GM21825 (cell line): ENCODE measurements at regions not wholly inside any gene's neighbourhood (a gene's known extent, or its start where the extent isn't known, plus 50 kb on each side); places are given as distances from the start of the nearest gene placed in this dataset.
"Not testable (repeated sequence)": the region's sequence is repeated elsewhere in the genome, so short reads cannot be mapped to it uniquely, and the experiment has no call there.

Source experiments
- ATAC-seq: cut with Tn5 transposase; IDR thresholded peaks from one replicate; pipeline ENCODE4 v1.9.1; 2021; ENCODE audit warnings: mild to moderate bottlenecking, moderate library complexity; ENCODE audit not compliant: unreplicated experiment

DNA sequence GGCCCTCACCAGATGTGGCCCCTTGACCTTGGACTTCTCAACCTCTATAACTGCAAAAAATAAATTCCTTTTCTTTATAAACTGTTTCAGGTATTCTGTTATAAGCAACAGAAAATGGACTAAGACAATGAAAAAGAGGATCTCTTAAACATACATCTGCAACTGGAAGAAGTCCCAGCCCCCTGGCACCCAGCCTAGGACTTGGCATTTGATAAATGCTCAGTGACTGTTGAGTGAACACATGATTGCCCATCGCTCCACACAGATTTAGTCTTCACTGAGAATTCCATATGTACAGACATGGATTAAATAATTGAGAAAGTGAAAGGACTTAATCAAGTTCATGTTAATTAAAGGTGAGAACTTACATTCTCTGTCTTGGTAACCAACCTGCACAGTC is 344.9 kb upstream of the RUNX1 start:
- ATAC-seq: no peak

DNA sequence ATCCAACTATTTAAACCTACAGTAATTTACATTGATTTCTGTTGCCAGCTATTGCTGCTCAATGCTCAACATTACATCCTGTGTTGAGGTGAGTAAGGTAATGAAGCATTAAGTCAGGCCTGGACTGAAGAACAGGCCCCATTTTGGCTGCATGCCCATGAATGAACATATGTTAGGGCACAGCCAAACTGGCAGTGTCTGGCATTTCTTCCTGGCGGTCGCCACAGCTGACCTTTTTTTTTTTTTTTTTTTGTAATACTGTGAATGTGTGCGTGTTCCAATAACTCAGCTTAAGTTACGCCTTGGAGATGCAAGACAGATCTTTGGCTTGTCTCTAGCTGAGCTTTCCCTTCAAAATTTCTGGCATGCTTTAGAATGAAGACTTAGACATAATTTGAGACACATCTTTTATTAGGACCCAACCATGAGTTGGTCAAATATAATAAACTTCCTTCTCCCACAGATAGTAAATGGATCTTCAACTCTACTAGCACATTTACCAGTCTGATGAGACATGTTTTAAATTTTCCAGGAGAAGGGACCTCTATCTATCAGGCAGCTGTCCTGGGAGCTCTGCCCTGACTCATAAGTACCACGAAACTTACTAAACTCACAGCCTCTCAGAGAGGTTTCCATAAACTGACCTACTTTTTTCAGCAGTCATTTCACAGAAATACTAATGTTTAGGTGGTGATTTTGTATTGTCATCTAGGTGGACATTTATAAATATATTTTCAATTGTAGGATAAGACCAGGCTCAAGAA is 341.1 kb upstream of the RUNX1 start:
- ATAC-seq: no peak

DNA sequence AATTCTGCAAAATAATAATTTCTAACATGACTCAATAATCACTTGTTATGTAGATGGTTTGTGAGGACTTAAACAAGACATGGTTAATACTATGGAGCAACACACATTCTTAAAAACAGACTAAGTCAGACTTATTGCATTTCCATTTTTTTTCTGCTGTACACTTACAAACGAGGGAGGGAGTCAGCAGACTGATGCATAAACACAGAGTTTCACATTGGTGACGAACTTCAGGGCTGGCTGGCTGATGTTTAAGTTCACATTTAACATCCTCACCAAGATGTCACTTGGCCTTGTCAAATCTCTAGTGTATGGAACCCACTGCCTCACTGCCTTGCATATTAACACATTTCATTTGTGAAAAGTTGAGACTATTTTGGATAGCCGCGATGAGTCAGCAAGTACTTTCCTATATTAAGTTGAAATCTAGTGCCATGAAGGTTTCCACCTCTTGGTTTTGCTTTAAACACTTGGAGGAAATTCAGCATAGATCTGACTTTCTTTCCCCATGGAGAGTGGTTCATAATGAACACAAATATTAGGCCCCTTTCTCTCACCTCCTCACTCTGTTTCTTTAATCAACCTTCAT is 337.5 kb upstream of the RUNX1 start:
- no peak for ATAC-seq

DNA sequence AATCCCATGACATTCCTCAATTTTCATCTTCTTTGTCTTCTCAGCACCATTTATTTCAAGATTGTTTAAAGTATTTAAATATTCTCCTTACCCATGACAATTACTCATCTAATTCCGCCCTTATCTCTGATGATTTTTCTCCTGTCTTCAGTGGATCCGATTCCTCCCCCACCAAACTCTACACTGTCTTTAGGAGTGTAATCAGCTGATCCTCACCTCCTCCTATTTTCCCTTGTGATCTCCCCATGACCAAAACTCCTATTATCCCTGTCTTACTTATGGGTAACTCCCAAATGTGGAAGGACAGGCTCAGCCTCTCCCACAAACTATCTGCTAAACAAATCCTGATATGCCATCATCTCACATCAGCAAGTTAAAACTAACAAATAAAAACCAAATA is 335.3 kb upstream of the RUNX1 start:
- ATAC-seq: no peak

DNA sequence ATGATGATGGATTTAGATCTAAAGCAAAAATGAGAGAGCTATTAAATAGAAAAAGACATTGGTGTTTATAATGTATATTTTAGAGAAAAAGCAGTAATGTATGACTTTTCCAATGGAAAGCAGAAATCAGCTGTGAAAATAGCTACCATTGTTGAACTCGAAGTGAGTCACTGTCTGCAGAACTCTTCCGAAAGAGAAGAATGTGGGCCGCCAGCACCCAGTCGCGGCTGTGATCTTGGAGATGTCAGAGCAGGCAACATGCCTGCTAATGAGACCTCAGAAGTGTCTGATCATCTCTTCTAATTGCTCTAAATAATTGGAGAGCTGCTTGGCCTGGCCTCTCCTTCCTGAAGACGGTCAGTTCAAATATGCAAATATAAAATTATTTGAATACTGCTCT is 333.6 kb upstream of the RUNX1 start:
- no peak for ATAC-seq

DNA sequence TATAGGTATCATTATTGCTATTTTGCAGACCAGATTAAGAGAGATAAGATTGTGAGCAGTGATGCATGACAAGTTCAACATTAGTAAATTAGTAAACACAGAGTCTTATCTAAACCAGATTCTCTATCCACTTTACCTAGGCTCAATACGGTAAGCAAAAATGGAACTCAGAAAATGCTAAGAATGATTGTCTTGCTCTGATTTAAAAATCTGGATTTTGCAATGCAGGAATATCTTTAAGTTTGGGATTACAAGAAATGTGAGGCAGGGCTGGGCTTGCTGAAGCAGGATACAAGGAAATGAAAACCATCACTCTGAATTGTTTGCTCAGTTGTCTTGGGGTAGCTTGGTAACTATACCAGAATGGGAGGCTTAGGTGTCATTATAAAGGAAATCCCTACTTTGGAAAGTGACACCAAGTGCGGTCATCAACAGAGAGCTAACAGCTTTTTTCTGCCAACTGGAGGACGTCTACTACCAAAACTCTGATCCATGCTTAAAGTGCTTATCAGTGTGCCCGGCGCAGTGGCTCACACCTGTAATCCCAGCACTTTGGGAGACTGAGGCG is 332.7 kb upstream of the RUNX1 start:
- ATAC-seq: no peak

DNA sequence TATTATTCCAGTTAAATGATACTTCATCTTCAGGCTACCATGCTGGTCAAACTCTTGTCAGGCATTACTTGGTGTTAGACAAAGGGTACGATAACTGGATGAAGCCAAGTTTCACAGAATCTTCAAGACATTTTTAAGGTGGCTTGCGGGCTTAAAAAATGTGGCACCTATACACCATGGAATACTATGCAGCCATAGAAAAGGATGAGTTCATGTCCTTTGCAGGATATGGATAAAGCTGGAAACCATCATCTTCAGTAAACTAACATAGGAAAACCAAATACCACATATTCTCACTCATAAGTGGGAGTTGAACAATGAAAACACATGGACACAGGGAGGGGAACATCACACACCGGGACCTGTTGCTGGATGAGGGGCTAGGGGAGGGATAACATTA is 331.2 kb upstream of the RUNX1 start:
- not testable (repeated sequence) for ATAC-seq

DNA sequence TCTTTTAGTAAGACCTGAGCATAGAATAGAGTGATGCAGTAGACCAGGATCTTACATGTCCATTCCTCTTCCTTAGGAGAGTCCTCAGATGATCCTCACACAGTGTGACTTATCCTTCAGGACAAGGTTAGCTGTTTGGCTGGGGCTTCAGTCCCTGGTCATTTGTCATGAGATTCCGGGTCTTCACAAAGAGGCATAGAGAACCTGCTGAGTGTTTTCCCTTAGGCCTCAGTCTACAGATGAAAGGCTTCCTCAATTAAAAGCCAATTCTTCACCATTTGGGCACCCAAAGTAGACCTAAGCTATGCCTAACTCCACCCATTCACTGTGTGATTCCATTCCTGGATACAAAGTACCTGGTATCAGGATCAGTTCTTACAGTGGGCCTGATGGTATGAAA is 329.8 kb upstream of the RUNX1 start:
- no peak for ATAC-seq

DNA sequence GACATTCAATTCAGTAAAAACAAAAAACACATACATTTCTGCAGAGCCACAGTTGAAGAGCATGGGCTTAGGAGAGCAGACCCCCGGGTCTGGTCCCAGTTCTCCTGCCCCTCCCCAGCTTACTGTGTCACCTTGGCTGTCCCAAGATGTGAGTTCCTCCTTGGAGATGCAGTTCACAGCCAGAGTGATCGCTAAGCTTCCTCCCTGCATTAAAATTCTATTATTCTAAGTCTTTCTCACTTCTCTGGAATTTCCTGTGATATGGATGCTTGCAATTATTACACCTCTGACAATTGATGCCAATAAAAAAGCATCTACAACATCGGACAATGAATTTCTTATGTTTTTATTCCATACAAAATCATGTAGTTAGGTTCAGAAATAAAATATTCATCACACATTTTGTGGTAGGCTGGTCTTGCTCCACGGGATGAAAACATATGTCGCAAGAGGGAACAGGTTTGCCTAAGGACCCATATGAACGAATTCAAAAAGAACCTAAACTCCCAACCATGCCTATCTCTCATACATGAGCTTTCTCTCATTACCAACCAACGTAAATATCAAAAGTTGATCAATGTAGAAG is 328.5 kb upstream of the RUNX1 start:
- ATAC-seq: no peak

DNA sequence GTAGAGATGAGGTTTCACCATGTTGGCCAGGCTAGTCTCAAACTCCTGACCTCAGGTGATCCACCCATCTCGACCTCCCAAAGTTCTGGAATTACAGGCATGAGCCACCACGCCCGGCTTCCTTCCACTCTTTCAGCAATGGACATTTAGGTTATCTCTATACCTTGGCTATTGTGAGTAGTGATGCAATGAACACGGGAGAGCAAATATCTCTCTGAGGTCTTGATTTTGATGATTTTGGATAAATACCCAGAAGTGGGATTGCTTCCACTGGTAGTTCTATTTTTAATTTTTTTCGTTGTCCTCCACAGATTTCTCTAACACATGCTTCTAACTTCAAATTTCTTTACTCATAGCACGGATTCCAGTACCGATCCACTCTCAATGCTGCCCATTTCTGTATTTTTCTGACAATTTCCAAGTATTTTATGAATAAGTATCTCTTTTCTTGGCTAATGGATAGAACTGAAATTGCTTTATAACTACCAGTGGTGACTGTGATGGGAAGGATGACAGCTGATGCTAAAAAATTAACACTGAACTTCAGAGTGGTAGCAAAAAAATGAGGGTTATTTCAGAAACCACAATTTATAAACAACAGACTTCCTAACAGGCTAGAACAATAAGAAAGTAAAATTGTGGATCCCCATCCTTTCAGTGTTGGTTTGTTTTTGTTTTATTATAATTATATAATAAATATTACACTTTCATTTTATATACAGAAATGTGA is 327.5 kb upstream of the RUNX1 start:
- ATAC-seq: no peak

DNA sequence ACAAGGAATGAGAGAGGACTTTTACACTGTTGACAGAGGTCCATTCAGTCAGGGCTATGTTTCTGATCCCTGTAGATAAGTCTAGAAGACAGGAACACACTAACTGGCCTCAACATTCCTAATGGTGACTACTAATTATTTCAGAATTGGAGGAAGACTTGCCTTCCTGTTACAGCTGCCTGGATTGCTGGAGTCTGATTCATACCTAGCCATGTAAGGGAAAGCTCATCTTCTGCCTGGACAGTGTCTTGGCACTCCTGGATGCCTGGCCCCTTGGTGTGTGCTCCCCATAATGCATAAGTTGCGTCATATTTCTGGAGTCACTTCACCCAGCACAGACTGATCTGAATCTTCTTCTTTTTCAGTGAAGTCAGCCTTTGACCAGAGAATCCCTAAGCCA is 326.0 kb upstream of the RUNX1 start:
- ATAC-seq: no peak

DNA sequence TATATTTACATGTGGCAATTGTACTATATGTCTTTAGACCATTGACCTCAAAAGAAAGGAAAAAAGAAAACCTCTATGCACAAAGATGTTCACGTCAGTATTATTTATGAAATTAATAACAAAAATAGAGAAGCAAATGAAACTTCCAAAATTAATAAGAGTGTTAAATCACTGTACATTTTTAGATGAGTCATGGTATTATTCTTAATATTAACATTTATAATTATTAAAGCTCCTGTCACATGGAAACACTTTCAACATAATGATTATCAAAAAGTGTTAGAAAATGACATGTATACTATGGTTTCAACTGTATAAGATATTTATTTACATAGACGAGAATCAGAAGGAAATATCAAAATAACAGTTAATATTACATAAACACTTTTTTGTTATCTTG is 324.9 kb upstream of the RUNX1 start:
- ATAC-seq: no peak

DNA sequence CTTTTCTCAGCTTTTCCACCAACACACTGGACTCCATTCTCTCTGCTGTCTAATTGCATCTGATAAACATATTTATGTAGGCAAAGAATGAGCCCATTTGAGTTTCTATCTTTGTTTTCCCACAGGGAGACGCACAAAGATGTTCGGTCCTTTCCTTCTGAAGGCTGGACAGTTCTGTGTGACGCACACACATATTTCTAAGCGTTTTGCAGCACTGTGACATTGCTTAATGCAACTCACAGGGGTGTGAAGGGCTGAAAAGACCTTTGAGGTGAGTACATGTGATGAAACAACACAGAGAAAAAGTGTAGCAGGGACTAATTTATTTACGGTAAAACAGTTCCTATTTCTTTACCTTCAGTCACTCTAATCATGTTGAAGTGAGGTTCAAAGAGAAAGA is 323.1 kb upstream of the RUNX1 start:
- no peak for ATAC-seq

DNA sequence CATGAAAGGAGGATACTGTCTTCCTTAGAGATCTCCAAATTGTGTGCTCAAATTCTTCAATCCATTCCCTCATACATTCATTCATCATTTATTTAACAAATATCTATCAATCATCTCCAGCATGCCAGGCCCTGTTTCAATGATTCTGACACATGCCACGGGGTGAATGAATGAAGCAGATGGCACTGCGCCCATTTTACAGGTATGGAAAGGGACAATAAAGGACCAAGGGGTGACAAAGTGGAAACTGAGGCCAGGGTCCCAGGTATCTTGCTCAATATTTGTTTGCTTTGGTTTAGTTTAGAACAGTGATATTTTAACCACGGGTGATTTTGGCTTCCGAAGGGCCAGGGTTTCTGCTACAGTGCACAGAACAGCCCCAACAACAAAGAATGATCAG is 321.6 kb upstream of the RUNX1 start:
- no peak for ATAC-seq

DNA sequence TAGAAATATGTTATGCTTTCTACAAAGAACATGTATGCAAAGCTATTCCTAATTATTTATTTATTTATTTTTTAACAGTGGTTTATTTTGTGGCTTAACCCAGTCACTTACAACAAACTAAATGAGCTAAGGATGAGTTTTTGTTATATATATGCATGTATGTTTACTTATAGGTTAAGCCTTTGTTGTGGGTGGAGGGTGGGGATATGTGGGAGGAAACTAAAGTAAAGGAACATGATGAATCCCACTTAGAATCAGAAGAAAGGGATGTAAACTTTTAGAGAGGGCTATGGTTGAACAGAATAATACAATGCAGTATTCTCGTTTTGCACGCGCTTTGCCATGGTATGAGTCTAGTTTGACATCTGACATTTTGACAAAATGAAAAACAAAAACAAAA is 321.0 kb upstream of the RUNX1 start:
- no peak for ATAC-seq

DNA sequence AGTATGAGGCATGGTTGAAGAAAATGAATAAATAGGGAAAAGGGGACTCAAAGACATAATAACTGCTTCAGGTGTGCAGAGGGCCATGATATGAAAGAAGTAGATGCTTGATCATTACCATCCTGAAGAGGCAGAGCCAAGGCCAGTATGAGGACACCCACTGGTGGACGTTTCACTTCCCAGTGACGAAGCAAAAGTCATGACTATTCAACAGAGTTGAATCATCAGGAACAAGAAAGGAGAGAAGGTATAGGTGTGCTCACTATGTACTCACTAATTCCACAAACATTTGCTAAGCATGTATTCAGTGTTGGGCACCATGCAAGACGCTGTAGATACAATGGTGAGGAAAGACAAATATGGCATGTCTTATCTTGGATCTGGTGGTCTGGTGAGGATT is 319.2 kb upstream of the RUNX1 start:
- ATAC-seq: no peak

DNA sequence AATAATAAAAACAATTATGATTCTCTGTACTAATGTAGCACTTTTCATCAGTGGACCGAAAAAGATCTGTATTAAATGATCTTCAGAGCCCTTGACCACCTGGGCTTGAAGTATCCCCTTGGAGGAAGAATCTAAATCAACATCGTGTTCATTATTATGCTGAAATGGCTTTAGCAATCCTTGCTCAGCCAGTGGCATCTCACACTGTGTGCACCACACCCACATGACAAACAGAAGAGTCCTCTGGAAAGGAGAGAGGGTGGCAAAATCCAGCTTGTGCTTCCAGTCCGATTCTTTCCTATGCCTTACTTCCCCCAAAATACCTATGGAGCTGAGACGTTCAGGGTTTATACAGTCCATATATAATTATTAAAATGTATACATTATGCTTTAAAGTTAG is 318.5 kb upstream of the RUNX1 start:
- no peak for ATAC-seq

DNA sequence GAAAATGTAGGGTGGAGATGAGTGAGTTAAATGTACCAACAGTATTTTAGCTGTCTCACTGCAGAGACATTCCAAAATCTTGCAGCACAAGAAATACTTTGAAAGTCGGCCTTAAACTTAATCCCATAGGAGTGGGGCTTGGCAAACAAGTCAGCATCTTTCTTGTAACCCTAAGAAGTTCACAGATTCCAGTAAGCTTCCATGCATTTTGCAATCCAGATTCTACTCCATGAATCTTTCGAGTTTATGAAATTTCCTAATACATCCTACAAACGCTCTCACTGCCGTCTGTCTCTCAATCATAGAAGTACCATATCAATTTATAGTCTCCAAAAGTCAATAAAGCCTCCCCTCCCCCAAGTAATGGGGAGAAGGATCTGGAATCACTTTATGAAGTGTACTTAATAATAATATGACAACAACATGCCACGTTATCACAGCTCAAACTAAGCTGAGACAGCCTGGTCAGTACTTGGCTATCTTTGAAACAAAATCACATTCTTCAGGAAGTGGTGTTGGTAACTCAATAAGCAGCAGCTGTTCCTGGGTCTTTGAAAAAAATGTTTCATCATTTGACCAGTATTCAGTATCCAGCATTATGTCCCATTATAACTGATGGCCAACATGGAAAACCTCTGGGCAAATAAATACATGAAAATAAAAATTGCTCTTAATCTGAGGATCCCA is 317.4 kb upstream of the RUNX1 start:
- ATAC-seq: no peak

DNA sequence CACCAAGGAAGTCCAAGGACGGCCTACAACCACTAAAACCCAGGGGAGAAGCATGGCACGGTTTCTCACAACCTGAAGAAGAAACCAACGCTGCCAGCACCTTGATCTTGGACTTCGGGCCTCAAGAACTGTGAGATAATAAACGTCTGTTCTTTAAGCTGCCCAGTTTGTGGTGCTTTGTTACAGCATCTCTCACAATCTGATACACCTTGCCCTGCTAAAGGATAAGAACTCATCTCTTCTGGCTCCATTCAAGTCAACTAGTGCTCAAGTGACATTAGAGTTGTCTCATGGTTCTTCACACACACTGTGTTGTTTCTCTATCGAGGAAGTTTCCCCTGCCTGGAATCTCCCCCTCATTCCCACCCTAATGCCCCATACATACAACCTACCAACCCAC is 314.4 kb upstream of the RUNX1 start:
- ATAC-seq: no peak

DNA sequence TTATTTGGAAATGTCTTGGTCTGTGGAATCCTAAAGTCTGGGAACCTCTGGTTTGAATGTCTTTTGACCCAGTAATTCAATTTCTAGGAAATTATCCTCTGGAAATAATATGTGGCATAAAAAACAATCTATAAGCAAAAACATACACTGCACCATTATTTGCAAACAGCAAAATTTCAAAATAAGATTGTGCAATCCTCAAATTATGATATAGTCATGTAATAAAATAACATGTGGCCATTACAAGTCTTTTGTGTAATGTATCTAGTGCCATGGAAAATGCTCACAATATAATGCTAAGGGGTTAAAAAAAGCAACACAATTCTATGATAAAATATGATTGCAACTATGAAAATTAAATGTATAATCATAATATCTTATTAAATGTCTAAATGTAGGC is 312.9 kb upstream of the RUNX1 start:
- no peak for ATAC-seq
